Upper lobe of left lung (tissue), 4 donors: ENCODE measurements at regions not wholly inside any gene's neighbourhood (a gene's known extent, or its start where the extent isn't known, plus 50 kb on each side); places are given as distances from the start of the nearest gene placed in this dataset.

Experiments
- CTCF ChIP-seq, 6 experiments: fragments of 450-650 bp in 4 of 6; fragments of 200-600 bp in 2 of 6; sonication (generic) in 2 of 6; IDR thresholded peaks; one replicate each; pipeline ENCODE4 v1.5.1; 2016 to 2019; ENCODE audit warnings: antibody characterized with exemption in 6 of 6
- EP300 ChIP-seq, 4 donors: sonication (generic); formaldehyde crosslinking; IDR thresholded peaks; one replicate each; pipeline ENCODE4 v1.5.1; 2017; ENCODE audit warnings: antibody characterized with exemption in 4 of 4, control low read depth in 2 of 4
- POLR2A ChIP-seq, 4 donors: fragments of 450-650 bp; IDR thresholded peaks; one replicate each; pipeline ENCODE4 v1.5.1; 2016 to 2017; ENCODE audit warnings: antibody characterized with exemption in 4 of 4, mild to moderate bottlenecking in 2 of 4
- POLR2AphosphoS5 ChIP-seq, 2 donors: sonication (generic); formaldehyde crosslinking; IDR thresholded peaks; one replicate each; pipeline ENCODE4 v1.5.1; 2017; ENCODE audit warnings: antibody characterized with exemption in 2 of 2

DNA sequence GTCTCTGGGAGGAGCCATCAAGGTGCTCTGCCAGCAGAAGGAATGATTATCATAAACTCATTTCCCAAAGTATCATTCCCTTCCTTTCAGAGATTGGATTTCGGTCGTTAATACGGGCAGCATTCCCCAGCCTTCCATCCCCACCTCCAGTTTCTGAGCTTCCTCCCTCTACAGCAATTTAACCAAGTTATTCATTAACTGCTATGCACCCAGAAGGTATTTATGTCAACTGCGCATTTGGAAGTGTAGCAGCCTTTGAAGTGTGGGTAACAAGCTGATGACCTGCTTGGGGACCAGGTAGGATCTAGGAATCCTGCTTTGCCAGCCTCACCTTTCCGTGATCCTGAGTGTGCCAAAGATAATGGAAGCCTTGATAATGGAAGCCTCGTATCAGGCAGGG is 172.4 kb upstream of the IGSF21 start:
- TF ChIP-seq POLR2AphosphoS5 (IDR thresholded peaks at IDR 0.05) (no peak), POLR2A (IDR thresholded peaks at IDR 0.05) (no peak), CTCF (IDR thresholded peaks at IDR 0.05) (no peak), EP300 (IDR thresholded peaks at IDR 0.05) (no peak)
